HG02938 (cell line): ENCODE measurements at regions not wholly inside any gene's neighbourhood (a gene's known extent, or its start where the extent isn't known, plus 50 kb on each side); places are given as distances from the start of the nearest gene placed in this dataset.

Experiments used
- ATAC-seq: cut with Tn5 transposase; IDR thresholded peaks from one replicate; pipeline ENCODE4 v1.9.1; 2021; ENCODE audit warnings: mild to moderate bottlenecking, moderate library complexity; ENCODE audit not compliant: unreplicated experiment

DNA sequence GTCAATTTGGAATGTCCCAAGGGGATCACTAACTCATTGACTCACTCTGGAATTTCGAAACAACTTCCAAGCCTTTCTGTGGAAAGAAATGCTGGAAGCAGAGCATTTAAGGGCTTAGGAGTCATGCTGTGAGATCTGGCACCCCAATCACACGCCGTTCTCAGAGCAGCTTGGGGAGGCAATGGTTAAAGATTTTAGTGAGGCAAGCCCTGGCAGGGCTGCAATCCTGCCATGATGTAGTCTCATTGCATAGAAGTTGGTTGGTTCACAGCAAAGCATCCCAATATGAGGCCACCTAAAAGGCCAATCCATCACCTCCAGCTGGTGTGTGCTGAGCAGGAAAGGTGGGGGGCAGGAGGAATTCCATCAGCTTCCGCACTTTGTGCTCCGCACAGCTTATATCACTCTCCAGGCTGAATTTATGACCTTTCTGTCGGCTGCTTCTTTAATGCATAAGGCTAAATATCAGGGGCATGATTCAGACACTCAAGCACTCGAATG is 1043.9 kb upstream of the POU3F3 start:
- ATAC-seq = no peak

DNA sequence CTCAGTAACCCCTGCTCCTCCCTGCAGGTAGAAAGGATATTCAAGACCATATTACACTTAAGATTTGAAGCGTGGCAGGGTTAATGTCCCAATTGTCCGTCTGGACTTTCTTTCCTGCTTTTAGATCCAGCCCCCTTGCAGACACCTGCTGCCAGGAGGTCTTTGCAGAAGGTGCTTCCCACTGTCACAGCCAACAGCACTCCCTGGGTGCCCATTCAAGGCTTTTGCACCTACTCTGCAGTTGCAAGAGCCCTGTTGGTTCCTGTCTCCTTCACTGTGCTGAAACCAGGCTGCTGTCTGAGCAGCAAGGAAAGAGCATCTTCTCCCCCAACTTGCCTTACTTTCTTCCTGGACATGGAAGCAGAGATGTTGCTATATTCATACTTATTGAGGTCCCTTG is 1043.0 kb upstream of the POU3F3 start:
- ATAC-seq = no peak

DNA sequence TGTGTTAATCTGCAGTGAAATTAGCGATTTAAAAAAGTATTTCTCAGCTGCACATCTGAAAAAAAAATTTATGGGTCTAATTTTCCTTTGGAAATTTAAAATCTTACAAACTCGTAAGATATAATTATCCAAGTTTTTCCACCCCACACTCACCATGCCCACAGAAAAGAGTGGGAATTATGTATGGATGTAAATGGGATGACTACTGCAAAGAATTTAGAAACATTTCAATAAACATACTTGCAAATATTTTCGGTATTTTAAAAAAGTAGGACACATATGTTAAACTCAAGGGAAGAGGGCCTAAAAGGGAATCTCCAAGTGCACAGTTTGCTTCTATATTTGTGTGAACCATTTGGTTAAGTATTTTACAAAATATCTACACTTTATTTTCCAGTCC is 1039.9 kb upstream of the POU3F3 start:
- ATAC-seq = no peak

DNA sequence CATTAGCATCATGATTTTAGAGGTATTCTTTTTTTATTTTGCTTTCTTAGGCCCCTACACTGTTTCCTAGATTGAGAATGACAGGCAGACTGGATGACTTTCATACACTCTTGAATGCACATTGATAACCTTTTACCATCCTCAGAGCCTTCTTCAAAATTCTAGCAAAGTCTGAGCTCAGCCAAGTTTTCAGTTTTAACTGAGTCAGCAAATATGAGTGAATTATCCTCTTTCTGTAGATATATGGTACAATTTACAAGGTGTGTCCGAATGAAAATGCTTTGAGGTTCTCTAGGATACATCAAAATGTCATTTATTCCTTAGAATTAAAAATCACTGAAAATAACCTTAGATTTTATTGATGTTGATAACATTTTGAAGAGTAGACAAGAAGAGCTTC is 1038.2 kb upstream of the POU3F3 start:
- ATAC-seq = no peak

DNA sequence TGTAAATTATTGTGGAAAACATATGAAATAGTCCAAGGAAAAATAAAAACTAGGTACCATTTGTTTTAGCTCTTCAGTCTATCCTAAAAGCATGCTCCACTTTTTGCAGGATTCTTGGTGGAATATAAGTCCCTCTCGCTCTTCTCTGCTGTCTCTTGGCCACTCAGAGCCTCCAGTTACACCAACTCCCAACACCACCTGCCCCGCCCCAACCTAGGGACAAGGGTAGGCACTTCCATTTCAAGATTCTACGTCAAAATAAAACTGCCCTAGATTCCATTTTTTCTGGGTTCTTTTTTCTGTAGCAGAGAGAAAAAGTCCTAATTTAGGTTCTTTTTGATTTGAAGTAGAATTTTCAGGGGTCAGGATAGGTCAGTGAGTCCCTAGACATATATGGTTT is 1036.2 kb upstream of the POU3F3 start:
- no peak for ATAC-seq

DNA sequence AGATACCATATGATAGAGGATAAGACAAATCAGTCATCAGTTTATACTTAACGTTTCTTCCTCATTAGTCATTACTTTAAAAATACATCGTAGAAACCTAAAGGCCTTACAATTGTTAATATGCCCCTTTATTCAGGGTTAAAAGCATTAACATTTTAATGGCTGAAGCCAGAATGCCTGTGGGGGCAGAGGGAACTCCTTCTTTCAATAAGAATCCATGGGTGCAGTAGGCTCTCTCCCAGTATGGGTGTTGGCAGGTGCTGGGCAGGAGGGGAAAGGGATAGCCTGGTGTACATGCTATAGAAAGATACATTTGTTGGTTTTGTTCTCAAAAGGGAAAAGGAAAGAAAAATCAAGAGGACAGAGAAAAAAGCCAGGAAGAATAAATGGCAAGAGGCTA is 1035.7 kb upstream of the POU3F3 start:
- ATAC-seq = no peak

DNA sequence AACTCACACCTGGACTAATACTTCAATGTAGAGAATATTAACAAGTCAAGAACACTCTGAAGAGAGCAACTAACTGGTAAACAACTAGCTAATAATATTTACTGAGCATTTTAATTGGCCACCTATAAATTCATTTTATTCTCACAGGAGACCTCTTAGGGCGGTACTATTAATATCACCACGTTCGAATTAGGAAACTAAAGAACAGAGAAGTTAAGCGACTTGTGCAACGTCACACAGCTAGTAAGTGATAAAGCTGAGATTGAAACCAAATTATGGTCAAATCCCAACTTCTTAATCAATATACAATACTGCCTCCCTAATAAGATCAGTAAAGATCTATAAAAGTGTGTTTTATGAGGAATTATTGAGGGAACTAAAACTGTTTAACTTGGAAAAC is 1034.3 kb upstream of the POU3F3 start:
- no peak for ATAC-seq

DNA sequence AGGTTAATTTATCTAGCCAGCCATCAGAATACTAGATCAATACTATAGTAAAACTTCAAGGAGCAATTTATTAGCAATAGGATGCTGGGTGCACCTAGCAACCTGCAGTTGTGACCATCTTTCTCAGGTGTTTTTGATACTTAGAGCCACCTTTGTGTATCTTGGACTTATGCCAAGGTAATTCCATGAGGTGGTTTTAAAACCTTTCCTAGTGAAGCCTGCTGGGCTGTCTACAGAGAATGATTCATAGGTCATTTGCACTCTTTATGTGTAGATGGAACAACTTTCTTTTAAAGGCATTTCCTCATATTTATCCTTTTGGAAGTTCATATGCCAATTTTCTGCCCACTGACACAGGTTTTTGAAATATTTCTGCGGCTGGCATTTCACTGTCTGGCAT is 1030.1 kb upstream of the POU3F3 start:
- no peak for ATAC-seq

DNA sequence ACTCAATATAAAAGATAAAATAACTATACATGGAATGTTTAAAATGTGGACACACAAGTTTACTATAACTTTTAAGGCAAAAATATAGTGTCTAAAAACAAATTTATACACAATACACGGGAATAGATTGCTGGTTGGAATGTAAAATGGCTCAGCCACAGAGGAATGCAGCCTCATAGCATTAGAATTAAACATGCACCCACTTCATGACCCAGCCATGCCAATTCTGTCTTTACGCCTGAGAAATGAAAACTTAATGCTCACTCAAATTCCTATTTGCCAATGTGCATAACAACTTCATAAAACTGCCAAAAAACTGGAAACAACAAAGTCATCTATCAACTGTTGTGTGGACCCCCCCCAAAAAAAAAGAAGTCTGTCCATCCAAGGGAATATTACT is 1006.6 kb upstream of the POU3F3 start:
- no peak for ATAC-seq

DNA sequence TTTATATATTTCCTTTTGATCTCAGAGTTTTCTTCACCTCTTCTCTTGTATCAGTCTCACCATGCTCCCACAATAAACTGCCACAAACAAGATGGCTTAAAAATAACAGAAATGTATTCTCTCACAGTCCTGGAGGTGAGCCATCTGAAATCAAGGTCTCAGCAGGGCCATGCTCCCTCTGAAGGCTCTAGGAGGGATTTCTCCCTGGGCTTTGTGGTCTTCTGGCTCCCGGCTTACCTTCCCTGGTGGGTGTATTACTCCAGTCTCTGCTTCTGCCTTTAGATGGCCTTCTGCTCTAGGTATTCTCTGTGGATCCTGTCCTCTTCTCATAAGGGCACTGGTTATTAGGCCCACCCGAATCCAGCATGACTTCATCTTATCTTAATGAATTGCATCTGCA is 994.7 kb upstream of the POU3F3 start:
- no peak for ATAC-seq

DNA sequence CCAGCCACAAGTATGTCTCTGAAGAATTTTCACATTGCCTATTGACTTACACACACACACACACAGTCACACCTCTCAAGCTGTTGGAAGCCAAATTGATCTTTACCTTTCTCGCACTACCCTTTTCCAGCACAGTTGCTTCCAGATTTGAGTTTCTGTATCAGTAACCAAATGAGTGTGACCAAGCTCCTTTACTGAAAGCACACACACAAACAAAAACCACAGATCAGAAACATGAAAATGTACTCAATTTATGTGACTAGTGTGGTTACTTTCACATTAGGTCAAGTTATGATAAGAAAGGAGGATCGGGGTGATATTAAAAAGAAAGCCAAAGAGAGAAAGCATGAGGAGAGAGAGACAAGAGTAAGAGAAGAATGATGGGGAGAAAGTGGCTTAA is 993.9 kb upstream of the POU3F3 start:
- no peak for ATAC-seq

DNA sequence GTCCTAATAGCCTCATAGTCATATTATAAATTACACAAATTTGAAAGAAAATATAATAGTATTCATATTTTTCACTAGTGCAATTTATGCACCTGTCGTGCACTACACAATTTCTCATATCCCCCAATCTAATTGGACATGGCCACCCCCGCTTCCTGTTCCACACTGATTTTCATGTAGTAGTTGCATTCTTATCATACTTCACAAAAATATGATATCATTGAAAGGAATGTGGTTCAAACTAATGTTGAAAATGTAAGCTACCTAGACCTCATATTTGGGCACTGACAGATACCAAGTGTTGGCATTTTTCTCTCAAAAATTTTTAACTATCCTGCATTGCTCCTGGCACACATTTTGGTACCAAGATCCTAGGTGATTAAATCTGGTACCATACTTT is 985.5 kb upstream of the POU3F3 start:
- ATAC-seq = no peak

DNA sequence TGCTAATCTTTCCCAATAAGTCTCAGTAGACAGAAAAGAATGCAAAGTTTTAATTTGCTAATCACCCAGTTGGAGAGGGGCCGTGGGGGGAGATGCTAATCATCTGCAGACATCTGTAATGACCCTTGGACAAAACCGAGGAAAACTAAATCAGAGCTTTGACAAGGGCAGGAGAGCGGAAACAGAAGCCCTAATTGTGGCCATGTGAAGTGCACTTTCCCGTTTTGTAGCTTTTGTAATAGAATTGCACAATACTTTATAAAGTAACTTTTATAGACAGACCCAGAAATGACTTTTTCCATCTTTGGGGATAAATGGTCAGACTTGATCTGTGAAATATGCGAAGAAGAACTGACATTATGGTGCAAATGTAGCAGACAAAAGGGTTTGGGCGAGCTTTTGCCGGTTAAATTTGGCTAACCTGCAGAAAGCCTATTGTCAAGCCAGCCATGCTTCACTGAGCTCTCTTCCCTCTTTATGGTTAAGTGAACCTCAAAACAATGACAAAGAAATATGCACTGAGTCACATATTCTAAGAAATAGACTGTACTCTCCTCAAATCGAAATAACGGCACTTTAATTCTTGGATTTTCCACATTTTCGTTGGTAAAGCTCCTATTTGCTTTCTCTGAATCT is 980.1 kb upstream of the POU3F3 start:
- ATAC-seq = no peak

DNA sequence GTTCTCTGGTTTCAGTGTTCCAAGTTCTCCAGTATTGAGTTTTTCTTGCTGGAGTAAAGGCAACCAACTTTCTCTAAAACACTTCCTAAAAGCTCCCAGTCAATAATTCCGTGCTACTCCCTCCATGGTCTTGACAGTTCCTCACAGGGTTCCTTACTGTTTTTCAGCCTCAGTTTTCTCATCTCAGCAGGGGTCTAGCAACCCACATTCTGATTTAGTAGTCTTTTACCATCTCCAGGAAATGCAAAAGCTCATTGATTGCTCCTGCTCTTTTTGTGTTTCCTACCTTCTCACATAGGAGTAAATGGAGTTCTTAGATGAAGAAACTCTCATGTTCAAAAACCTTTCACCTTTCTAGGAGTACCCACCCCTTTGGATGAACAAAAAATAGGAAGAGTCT is 978.8 kb upstream of the POU3F3 start:
- no peak for ATAC-seq

DNA sequence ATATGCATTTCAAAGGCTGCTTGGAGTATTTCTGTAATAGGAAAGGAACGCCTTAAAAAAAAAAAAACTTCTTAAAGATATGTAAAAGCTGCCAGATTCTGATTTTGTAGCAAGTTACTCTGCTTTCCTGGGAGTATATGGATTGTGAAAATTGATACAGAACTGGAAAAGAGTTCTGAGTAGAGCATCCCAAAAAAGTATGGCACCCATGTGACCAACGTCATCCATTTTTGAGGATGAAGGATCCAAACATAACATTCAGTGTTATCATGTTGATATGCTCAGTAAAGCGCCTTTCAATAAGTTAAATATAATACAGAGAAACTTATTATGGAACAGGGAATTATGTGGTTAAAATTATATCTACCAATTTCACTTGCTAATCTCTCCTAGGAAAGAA is 978.4 kb upstream of the POU3F3 start:
- no peak for ATAC-seq

DNA sequence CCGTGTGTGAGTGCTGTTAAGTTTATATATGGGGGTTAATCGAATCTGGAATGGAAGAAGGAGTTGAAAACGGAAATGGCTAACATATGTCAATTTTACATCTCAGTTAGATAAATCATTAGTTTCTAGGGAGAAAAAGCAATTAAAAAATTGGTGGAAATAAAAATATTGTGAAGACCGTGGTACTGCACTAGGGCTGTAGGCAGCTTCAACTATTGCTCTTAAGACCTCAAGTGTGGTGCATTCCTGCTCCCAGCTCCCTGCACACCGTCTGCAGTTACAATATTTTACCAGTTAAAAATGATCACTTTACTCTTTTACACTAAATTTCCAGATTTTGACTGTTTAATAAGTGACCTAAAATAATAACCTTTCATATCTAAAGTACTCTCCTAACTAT is 977.3 kb upstream of the POU3F3 start:
- ATAC-seq = no peak

DNA sequence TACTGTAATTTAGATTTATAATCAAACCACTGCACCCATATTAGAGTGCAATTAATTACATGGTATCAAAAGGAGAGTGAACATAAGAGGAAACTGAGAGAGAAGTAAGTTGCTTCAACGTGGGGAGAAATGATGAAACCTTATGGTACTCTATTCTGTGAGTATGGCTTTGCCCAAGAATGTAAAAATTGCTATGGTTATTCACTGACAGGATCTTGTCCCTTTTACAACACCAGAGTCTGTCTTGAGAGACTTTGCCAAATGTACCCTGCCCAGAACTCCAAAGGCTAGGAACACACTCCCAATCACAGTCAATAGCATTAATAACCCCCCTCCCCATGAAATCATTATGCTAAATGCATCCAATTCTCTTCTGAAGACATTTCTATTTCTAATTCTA is 974.8 kb upstream of the POU3F3 start:
- no peak for ATAC-seq

DNA sequence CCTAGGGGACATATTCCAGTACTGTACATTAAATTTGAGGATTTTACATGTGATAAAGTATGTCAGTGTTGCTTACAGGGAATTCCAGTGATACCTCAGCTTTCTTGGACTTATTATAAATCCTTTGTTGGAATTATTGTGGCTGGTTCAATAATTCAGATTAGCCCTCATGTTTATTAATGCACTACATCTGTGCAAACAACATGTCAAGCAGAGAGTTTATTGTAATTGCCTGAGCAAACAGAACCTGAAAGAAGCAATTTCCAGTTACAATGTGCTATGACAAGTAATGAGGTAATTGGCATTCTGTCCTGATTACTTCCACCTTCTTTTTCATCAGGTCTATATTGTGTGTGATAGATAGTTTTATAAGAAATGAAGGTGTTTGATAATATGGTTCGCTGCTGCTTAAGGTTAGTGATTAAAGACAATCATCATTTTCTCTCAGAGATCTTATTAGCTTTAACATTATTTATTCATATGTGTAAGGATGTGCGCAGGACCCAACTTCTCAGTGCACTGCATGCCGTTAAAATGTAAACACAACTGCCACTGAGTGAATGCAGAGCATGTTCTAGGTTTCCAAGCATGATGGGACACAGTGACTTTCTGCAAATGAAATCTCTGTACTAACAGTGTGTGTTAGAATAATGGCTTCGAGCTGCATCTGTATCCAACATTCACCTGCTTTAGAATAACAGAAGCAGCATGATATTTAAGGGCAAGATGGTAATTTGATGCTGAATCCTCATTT is 973.7 kb upstream of the POU3F3 start:
- ATAC-seq = no peak

DNA sequence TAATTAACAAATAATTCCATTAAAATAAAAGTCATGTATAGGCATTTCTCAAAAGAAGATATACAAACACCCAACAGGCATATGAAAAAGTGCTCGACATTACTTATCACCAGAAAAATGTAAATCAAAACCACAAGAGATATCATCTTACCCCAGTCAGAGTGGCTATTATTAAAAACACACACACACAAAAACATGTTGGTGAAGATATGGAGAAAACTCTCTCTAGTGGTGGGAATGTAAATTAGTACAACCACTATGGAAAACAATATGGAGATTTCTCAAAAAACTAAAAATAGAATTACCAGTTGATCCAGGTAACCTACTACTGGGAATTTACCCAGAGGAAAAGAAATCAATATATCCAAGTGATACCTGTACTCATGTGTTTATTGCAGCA is 966.3 kb upstream of the POU3F3 start:
- no peak for ATAC-seq

DNA sequence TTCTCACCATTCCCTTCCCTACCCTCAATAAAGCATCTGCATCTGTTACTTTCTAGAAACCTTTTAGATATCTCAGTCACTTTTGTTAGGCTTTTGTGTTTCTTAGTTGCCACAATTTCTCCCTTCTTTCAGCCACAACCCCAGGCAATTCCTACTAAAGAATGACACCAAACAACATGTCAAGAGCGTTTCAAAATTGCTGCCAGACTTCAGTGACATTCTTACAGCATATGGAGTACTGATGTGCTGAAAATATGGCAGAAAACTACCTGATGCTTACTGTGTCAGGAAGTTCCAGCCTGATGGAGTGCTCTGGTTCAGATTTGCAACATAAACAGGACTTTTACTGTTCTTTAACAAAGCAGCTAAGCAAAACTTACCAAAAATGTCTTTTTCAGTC is 957.7 kb upstream of the POU3F3 start:
- no peak for ATAC-seq

DNA sequence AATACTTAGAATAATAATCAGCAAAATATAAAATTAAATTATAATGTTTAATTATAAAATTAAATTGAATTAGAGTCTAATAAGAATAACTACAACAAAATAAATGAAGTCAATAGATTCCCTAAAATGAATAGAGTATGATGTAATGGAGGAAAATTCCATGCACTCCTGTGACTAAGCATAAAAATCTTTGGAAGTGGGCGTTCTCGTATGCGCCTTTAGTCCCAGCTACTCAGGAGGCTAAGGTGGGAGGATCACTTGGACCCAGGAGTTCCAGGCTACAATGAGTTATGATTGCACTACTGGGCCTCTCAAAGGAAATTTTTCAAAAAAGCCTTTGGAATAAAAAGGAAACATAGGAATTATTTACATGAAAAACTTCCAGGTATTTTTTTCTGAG is 955.4 kb upstream of the POU3F3 start:
- ATAC-seq = no peak

DNA sequence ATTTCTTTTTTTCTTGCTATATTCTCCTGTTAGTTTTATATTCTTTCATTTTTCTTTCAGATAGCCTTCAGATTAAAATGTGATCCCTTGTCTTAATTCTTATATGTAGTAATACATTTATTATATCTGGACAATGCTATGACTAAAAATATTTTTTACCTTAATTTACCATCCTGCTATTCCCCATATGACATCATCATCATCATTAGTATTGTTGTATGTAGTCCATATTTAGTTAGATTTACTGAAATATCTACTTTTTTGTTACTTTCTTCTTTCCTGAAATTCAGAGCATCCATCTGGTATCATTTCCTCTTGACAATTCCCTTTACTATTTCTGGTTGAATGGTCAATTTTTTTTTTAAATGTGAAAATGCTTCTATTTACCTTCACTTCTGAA is 951.6 kb upstream of the POU3F3 start:
- ATAC-seq = no peak

DNA sequence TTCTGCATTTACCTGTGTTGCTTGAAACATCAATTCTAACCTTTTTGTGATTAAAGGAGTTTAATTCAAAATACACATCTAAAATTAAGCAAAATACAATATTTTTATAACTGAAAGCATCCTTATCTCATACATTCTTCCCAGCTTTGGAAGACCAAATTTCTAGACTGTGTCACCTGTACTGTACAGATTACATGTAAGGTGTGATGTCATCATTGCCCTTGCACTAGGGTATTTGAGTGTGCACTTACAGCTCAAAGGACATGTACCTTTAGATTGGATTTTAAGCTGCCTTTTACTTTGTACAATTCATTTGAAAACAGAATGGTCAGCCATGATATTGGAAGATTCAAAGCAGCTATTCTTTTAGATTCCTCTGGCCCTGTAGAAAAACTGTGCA is 932.8 kb upstream of the POU3F3 start:
- ATAC-seq = no peak
